Lung (tissue), 11 donors: ENCODE measurements at regions not wholly inside any gene's neighbourhood (a gene's known extent, or its start where the extent isn't known, plus 50 kb on each side); places are given as distances from the start of the nearest gene placed in this dataset.

Source experiments
- ATAC-seq: fragments of 200-7000 bp; cut with Tn5 transposase; one replicate; pipeline ENCODE4 v1.9.1; 2020; ENCODE audit warnings: moderate number of reproducible peaks; ENCODE audit not compliant: insufficient read depth, low FRiP score
- DNase-seq, 3 donors: peaks; one replicate each; pipeline ENCODE4 v3.0.0-alpha.2; 2013 to 2017
- H3K27ac ChIP-seq, 2 donors: one replicate each; pipeline ENCODE4 v1.5.1; 2013; ENCODE audit warnings: mild to moderate bottlenecking in 2 of 2, moderate library complexity in 2 of 2, control low read depth in 1 of 2, inconsistent platforms in 1 of 2, low read depth in 1 of 2, low read length in 1 of 2
- H3K27me3 ChIP-seq, 3 donors: one replicate each; pipeline ENCODE4 v1.5.1; 2013; ENCODE audit warnings: low read length in 2 of 3; ENCODE audit not compliant: control insufficient read depth in 3 of 3, insufficient read depth in 3 of 3
- H3K36me3 ChIP-seq, 4 donors: one replicate each; pipeline ENCODE4 v1.5.1; 2013; ENCODE audit warnings: low read length in 4 of 4, mild to moderate bottlenecking in 1 of 4, moderate library complexity in 1 of 4; ENCODE audit not compliant: control insufficient read depth in 4 of 4, insufficient read depth in 4 of 4
- H3K4me1 ChIP-seq, 5 donors: one replicate each; pipeline ENCODE4 v1.5.1; 2013; ENCODE audit warnings: low read length in 5 of 5, mild to moderate bottlenecking in 2 of 5, moderate library complexity in 1 of 5; ENCODE audit not compliant: control insufficient read depth in 5 of 5, insufficient read depth in 5 of 5
- H3K4me3 ChIP-seq: one replicate; pipeline ENCODE4 v1.5.1; 2013; ENCODE audit warnings: mild to moderate bottlenecking, control low read depth, moderate library complexity
- H3K9ac ChIP-seq, 2 donors: one replicate each; pipeline ENCODE4 v1.5.1; 2013; ENCODE audit warnings: low read length in 2 of 2, control low read depth in 1 of 2; ENCODE audit not compliant: insufficient read depth in 1 of 2
- H3K9me3 ChIP-seq, 4 donors: one replicate each; pipeline ENCODE4 v1.5.1; 2013; ENCODE audit warnings: low read length in 3 of 4, mild to moderate bottlenecking in 1 of 4, moderate library complexity in 1 of 4; ENCODE audit not compliant: control insufficient read depth in 4 of 4, insufficient read depth in 3 of 4
- WGBS, 2 donors: extraction: QIAGEN DNeasy Blood & Tissue Kit; methylation state at CpG; one replicate each; pipeline ENCODE4 v1.1.7; 2013; 5-methylcytosine and 5-hydroxymethylcytosine counted together
- TF ChIP-seq, protein P1 (sequence below): IDR thresholded peaks from 2 replicates; pipeline ENCODE4 v1.5.1; 2012; ENCODE audit warnings: mild to moderate bottlenecking; ENCODE audit errors: control extremely low read depth, extremely low read depth
- donor health status: control.
- donor health status: control.
- donor health status: Bipolar disorder and iron deficiency.
- donor health status: healthy.
- donor health status: DM: yes; HTN: yes; CAD: no.

DNA sequence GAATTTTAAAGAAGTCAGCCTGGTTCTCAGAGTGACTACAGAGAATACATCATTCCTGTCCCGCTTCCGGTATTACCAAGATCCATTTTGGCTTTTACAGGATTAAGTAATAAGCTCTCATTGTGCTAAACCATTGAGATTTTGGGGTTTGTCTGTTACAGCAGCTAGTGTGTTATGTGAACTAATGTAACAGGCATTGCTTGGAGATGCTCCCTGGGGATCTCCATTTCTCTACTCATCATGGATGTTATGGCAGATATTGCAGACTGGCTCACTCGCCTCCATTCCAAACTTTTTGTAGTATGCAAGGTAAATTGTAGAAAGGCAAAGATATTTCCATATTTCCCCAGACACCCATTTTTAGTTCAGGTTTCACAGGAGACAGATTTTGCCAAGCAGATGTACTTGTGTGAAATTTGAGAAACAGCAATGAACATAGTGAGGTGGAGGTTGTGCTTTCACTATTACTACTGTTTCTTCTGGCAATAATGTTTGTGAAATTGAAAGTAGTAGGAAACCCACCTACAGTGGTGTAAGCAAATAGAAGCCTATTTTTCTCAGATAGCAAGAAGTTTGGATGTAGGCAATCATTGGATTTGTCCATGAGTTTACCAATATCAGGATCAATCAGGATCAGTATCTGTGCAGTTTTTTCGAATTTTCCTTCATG, 177.1 kb upstream of the GALNT15 start:
- 80 to 86% methylated on average over 4 of the region's 4 CpGs for WGBS, 2 donors
- TF ChIP-seq, protein P1, sequence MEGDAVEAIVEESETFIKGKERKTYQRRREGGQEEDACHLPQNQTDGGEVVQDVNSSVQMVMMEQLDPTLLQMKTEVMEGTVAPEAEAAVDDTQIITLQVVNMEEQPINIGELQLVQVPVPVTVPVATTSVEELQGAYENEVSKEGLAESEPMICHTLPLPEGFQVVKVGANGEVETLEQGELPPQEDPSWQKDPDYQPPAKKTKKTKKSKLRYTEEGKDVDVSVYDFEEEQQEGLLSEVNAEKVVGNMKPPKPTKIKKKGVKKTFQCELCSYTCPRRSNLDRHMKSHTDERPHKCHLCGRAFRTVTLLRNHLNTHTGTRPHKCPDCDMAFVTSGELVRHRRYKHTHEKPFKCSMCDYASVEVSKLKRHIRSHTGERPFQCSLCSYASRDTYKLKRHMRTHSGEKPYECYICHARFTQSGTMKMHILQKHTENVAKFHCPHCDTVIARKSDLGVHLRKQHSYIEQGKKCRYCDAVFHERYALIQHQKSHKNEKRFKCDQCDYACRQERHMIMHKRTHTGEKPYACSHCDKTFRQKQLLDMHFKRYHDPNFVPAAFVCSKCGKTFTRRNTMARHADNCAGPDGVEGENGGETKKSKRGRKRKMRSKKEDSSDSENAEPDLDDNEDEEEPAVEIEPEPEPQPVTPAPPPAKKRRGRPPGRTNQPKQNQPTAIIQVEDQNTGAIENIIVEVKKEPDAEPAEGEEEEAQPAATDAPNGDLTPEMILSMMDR = no peak
- no peak overlapping the region for H3K27ac ChIP-seq

DNA sequence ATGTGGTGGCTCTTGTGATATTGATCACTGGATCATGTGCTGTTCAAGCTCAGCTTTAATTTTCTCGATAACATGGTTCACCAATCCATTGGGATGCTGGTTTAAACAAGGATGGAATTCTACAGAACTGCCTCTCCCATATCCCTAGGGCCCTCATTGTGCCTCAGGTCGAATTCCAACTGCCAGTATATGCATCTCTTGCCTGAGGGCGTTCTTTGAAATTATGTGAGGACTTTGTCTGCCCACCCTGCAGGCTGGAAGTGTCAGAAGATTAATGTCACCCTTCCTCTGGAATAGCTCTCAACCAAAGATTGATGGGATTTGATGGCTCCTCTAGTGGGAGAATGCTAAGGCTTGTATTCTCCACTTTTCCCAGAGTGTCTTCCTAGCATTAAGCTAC, 175.6 kb upstream of the GALNT15 start:
- Histone ChIP-seq H3K4me3 (no peak overlapping the region), H3K9ac (no peak overlapping the region), H3K9me3 (no peaks in the 10 kb centered on the region), H3K27me3 (no peaks in the 10 kb centered on the region), H3K4me1 (no peaks in the 10 kb centered on the region), H3K27ac (no peak overlapping the region), H3K36me3 (no peaks in the 10 kb centered on the region)
- ATAC-seq (no peak), DNase-seq (no peak)
- TF ChIP-seq, protein P1 = no peak
- 67 to 77% methylated on average over 3 of the region's 3 CpGs for WGBS, 2 donors

More for the DNA sequence above, 177.1 kb upstream of the GALNT15 start:
- Histone ChIP-seq H3K9me3 (no peaks in the 10 kb centered on the region), H3K36me3 (no peaks in the 10 kb centered on the region), H3K4me3 (no peak overlapping the region), H3K27me3 (no peaks in the 10 kb centered on the region), H3K9ac (no peak overlapping the region), H3K4me1 (no peaks in the 10 kb centered on the region)
- ATAC-seq = no peak
- no peak for DNase-seq

DNA sequence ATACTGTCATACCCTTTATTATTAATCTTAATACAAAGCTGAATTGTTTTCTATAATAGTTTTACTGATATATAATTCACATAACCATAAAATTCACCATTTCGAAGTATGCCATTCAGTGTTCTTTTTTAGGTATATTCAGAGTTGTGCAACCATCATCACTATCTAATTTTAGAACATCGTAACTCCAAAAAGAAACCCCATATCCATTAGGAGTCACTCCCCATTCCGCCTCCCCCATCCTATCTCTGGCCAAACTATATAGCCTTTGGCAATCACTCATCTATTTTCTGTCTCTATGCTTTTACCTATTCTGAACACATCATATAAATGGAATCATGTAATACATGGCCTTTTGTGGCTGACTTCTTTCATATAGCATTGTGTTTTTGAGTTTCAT, 169.7 kb upstream of the GALNT15 start:
- H3K4me1 ChIP-seq = no peaks in the 10 kb centered on the region
- H3K4me3 ChIP-seq = no peak overlapping the region
- no peaks in the 10 kb centered on the region for H3K36me3 ChIP-seq
- no peak overlapping the region for H3K27ac ChIP-seq
- WGBS, 2 donors = 94 to 97% methylated on average over 3 of the region's 3 CpGs
- H3K9ac ChIP-seq = no peak overlapping the region
- DNase-seq (no peak), ATAC-seq (no peak)
- TF ChIP-seq, protein P1 = no peak
- no peaks in the 10 kb centered on the region for H3K27me3 ChIP-seq
- H3K9me3 ChIP-seq = no peaks in the 10 kb centered on the region

DNA sequence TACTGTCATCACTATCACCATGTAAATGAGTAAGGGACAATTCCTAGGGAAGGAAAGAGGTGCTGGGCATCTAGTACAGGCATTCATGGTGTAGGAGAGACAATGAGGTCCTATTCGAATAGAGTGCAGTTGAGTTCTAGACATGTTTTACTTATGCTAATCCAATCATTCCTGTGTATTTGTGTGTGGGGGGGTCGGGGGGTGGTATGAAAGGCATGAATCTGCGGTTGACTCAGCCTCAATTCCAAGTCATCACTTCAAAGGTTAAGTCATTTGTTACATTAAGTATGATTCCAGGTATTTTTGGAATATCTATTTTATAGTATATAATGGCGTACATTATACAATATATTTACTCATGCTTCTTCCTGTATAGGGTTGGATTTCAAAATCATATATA, 163.1 kb upstream of the GALNT15 start:
- Histone ChIP-seq H3K9me3 (no peaks in the 10 kb centered on the region), H3K4me1 (no peaks in the 10 kb centered on the region), H3K27ac (no peak overlapping the region), H3K27me3 (no peaks in the 10 kb centered on the region), H3K36me3 (no peaks in the 10 kb centered on the region), H3K4me3 (no peak overlapping the region), H3K9ac (no peak overlapping the region)
- no peak for DNase-seq
- no peak for ATAC-seq
- TF ChIP-seq, protein P1 = no peak
- 89 to 92% methylated on average over 4 of the region's 4 CpGs for WGBS, 2 donors
